Heart right ventricle (tissue), 16 donors: ENCODE measurements at regions not wholly inside any gene's neighbourhood (a gene's known extent, or its start where the extent isn't known, plus 50 kb on each side); places are given as distances from the start of the nearest gene placed in this dataset.

Source experiments
- ATAC-seq, 8 donors: fragments of 200-7000 bp; cut with Tn5 transposase; one replicate each; pipeline ENCODE4 v1.9.1; 2020; ENCODE audit warnings: mild to moderate bottlenecking in 8 of 8, moderate library complexity in 8 of 8, moderate number of reproducible peaks in 1 of 8
- DNase-seq, 2 donors: peaks; one replicate each; pipeline ENCODE4 v3.0.0-alpha.2; 2020
- H3K27ac ChIP-seq, 10 donors: fragments of 200-600 bp; sonication (generic) in 2 of 10; one replicate each; pipeline versions ENCODE4 v1.5.0 to v1.8.0; 2020 to 2022; ENCODE audit warnings: mild to moderate bottlenecking in 3 of 10
- H3K27me3 ChIP-seq, 7 donors: fragments of 200-600 bp; one replicate each; pipeline ENCODE4 v1.8.0; 2021 to 2022; ENCODE audit warnings: mild to moderate bottlenecking in 2 of 7
- H3K36me3 ChIP-seq, 9 donors: fragments of 200-600 bp; sonication (generic) in 1 of 9; one replicate each; pipeline versions ENCODE4 v1.5.0 to v1.8.0; 2020 to 2022; ENCODE audit warnings: mild to moderate bottlenecking in 2 of 9
- H3K4me1 ChIP-seq, 9 donors: fragments of 200-600 bp; sonication (generic) in 1 of 9; one replicate each; pipeline versions ENCODE4 v1.5.0 to v1.8.0; 2020 to 2022; ENCODE audit warnings: mild to moderate bottlenecking in 4 of 9
- H3K4me3 ChIP-seq, 10 donors: fragments of 200-600 bp; sonication (generic) in 2 of 10; one replicate each; pipeline versions ENCODE4 v1.5.0 to v1.8.0; 2020 to 2022; ENCODE audit warnings: mild to moderate bottlenecking in 7 of 10, moderate library complexity in 2 of 10
- H3K9me3 ChIP-seq, 11 donors: fragments of 200-600 bp in 10 of 11; sonication (generic) in 2 of 11; one replicate each; pipeline versions ENCODE4 v1.5.0 to v1.8.0; 2013 to 2022; ENCODE audit warnings: mild to moderate bottlenecking in 2 of 11, control low read depth in 1 of 11, moderate library complexity in 1 of 11
- WGBS, 2 donors: extraction: QIAGEN DNeasy Blood & Tissue Kit; methylation state at CpG; one replicate each; pipeline ENCODE4 v1.1.7; 2013; ENCODE audit warnings: inconsistent platforms in 1 of 2; 5-methylcytosine and 5-hydroxymethylcytosine counted together
- intact Hi-C, 10 donors: fragments of 100-400 bp; cut with DNase I; formaldehyde crosslinking; loops; one replicate each; pipeline versions ENCODE4 v1.11.1 to v1.14.2; 2022
- TF ChIP-seq, protein P1 (sequence below), 9 donors: fragments of 200-600 bp; sonication (generic) in 2 of 9; IDR thresholded peaks; one replicate each; pipeline versions ENCODE4 v1.5.0 to v1.8.0; 2021 to 2022; ENCODE audit warnings: antibody characterized with exemption in 9 of 9, mild to moderate bottlenecking in 5 of 9, moderate library complexity in 1 of 9
- donor health status: Arrhythmogenic right ventricular cardiomyopathy.
- donor health status: ischemic (EF 13 %, LVEDD 7.1; RV severe dilation, severe dysfunction).
- donor health status: healthy with polysubstance abuse.
- donor health status: DM: no; HTN: yes; CAD: no.
- donor health status: DM: no; HTN: no; CAD: no.
- donor health status: ischemic (EF 25% LVEDD 6.9; RV normal size, moderate dysfunction).
- donor health status: ischemic (EF 25% LVEDD 5.7; RV mildly dilated, moderate dysfunction).
- donor health status: healthy.
- donor health status: DM: yes; HTN: yes; CAD: no.
- donor health status: Ischemic cardiomyopathy.
- donor health status: ischemic (EF 35%, LVEDD 5.7; RV mildly dilated, moderate dysfunction).
- donor health status: nonischemic (EF 11% LVEDD 7.7; RV severe dilation, severe dysfunction).
- donor health status: DM: yes; HTN: yes; CAD: no.
- donor health status: PGD.
- donor health status: ischemic (EF 29% LVEDD 5.4; RV normal size, mild dysfunction).
- donor health status: nonischemic (EF 23%, LVEDD 6.1; RV moderate dilation, normal function).

DNA sequence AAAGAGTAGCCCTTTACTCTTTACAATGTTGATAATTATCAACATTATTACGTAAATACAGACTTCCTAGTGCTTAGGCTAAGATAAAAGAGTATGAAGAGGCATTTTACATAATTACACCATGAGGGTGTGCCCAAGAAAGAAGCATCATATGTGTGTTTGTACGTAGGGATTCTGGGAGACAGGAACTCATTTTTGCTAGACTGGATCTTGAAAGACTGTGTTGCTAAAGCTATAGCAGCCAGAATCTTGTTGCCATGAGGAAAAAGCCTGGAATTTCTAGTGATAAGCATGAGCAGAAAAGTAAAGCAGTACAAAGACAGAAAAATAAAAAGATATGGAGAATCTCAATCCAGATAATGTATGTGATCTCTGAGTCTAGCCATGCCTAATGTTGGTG, 72.1 kb downstream of the JRKL start:
- TF ChIP-seq, protein P1, sequence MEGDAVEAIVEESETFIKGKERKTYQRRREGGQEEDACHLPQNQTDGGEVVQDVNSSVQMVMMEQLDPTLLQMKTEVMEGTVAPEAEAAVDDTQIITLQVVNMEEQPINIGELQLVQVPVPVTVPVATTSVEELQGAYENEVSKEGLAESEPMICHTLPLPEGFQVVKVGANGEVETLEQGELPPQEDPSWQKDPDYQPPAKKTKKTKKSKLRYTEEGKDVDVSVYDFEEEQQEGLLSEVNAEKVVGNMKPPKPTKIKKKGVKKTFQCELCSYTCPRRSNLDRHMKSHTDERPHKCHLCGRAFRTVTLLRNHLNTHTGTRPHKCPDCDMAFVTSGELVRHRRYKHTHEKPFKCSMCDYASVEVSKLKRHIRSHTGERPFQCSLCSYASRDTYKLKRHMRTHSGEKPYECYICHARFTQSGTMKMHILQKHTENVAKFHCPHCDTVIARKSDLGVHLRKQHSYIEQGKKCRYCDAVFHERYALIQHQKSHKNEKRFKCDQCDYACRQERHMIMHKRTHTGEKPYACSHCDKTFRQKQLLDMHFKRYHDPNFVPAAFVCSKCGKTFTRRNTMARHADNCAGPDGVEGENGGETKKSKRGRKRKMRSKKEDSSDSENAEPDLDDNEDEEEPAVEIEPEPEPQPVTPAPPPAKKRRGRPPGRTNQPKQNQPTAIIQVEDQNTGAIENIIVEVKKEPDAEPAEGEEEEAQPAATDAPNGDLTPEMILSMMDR (IDR thresholded peaks at IDR 0.05), result no peak
- Histone ChIP-seq H3K4me3 (no peak overlapping the region), H3K27me3 (peaks cover 0 to 5% (median 0%) of the 10 kb centered on the region in 7 donors), H3K9me3 (peaks cover 0 to 3% (median 0%) of the 10 kb centered on the region in 11 donors), H3K27ac (no peak overlapping the region), H3K36me3 (no peaks in the 10 kb centered on the region), H3K4me1 (peaks cover 0 to 19% (median 7%) of the 10 kb centered on the region in 9 donors)
- intact Hi-C loops, result loop anchor here in 8 of 10 donors (5.0 to 10.0 kb wide), 5 partner anchors 333 to 683 kb away; no protein-coding TSS in a partner anchor
- DNase-seq, result no peak
- ATAC-seq, result no peak
- 53 to 64% methylated on average over 2 of the region's 2 CpGs for WGBS, 2 donors

DNA sequence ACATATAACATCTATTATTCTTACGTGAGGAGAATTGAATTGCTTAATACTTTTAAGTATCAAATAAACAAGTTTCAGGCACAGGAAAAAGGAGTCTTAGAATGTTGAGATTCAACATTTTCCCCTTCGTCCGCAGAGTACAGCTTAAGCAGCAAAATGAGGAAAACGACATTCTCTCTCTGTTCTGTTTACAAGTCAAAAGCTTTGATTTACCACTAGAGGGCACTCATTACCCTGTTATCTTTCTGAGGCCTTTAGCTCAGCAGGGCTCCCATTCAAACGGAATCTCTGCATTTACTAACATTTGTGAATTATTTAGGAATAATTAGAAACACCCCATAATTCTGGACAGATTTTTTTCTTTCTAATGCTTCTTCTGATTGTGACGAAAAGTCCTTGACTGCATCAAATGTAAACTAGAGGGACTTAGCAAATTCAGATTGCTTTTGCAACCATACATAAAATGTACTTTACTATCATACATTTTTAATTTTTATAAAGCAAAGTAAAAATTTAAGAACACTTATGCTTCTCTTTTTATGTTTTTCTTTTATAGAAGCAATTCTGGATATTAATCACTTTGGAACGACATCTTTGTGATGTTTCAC, 75.0 kb downstream of the JRKL start:
- Histone ChIP-seq H3K4me3 (peak overlapping the region in 6 of 10 donors; percentile 31 to 43 (median 38)), H3K36me3 (no peaks in the 10 kb centered on the region), H3K4me1 (peaks cover 0 to 19% (median 7%) of the 10 kb centered on the region in 9 donors), H3K27me3 (peaks cover 0 to 4% (median 0%) of the 10 kb centered on the region in 7 donors), H3K27ac (peak overlapping the region in 2 of 10 donors; percentile 2 to 43), H3K9me3 (peaks cover 0 to 3% (median 0%) of the 10 kb centered on the region in 11 donors)
- DNase-seq, result no peak
- 12% methylated on average over 7 of the region's 7 CpGs for WGBS, 2 donors
- intact Hi-C loops, result loop anchor here in 8 of 10 donors (5.0 to 10.0 kb wide), 6 partner anchors 330 to 680 kb away; no protein-coding TSS in a partner anchor
- ATAC-seq, result peak; percentile 85 to 97 (median 92)
- TF ChIP-seq, protein P1 (IDR thresholded peaks at IDR 0.05), result peak; percentile 41 to 84 (median 76)

DNA sequence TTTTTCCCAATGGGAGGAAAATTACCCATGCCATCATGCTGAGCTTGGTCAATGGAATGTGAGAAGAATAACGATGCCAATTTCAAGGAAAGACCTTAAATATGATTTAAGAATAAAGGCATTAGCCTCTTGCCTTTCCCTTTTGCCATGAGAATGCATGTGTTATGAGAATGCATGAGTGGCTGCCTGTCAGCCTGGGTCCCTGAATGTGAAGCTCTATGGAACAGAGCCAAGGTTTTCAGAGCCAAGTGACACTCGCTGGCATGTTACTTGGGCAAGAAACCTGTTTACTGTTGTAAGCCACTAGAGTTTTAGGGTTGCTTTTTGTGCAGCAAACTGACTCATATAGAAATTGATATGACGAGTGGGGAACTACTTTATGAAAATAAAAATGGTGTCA, 75.7 kb downstream of the JRKL start:
- H3K36me3 ChIP-seq, result no peaks in the 10 kb centered on the region
- no peak overlapping the region for H3K4me3 ChIP-seq
- 37 to 38% methylated on average over 3 of the region's 3 CpGs for WGBS, 2 donors
- TF ChIP-seq, protein P1 (IDR thresholded peaks at IDR 0.05), result no peak
- intact Hi-C loops, result loop anchor here in 7 of 10 donors (5.0 to 10.0 kb wide), 5 partner anchors 329 to 679 kb away; no protein-coding TSS in a partner anchor
- DNase-seq (peak in 1 of 2 donors; percentile 43), ATAC-seq (peak in 7 of 8 donors; percentile 41 to 84 (median 76))
- H3K9me3 ChIP-seq, result peaks cover 0 to under 1% (median 0%) of the 10 kb centered on the region in 11 donors
- H3K27ac ChIP-seq, result no peak overlapping the region
- H3K4me1 ChIP-seq, result peaks cover 0 to 19% (median 7%) of the 10 kb centered on the region in 9 donors
- no peaks in the 10 kb centered on the region for H3K27me3 ChIP-seq

DNA sequence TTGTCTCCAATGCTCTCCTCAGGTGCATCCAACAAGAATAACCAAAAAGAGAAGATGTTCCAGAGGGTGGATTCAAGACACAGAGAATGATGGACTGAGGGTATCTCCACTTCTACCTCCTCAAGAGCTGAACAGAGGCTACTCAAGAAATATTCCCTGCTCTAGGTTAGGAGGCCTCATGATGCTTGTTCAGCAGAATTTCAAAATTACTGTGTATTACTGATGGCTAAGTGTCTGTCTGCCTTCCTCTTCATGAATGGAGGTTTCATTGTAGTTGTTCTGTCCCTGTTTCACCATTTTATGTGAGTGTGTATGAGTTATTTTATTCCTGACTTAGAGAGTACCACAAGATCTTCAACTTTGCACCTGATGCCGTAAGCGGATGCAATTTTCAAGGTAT, 76.8 kb downstream of the JRKL start:
- H3K9me3 ChIP-seq, result no peaks in the 10 kb centered on the region
- H3K4me1 ChIP-seq, result peaks cover 0 to 19% (median 7%) of the 10 kb centered on the region in 9 donors
- intact Hi-C loops, result loop anchor here in 7 of 10 donors (5.0 to 10.0 kb wide), 5 partner anchors 328 to 678 kb away; no protein-coding TSS in a partner anchor
- H3K36me3 ChIP-seq, result no peaks in the 10 kb centered on the region
- TF ChIP-seq, protein P1 (IDR thresholded peaks at IDR 0.05), result no peak
- H3K27me3 ChIP-seq, result no peaks in the 10 kb centered on the region
- no peak overlapping the region for H3K27ac ChIP-seq
- DNase-seq (no peak), ATAC-seq (no peak)
- no peak overlapping the region for H3K4me3 ChIP-seq
- WGBS, 2 donors, result 96 to 99% methylated on average over 2 of the region's 2 CpGs
